Suppressor macrophage treated with lipopolysaccharide for 1 hour (primary cell): ENCODE measurements at regions not wholly inside any gene's neighbourhood (a gene's known extent, or its start where the extent isn't known, plus 50 kb on each side); places are given as distances from the start of the nearest gene placed in this dataset.

Experiments used
- DNase-seq, 3 donors: peaks; one replicate each; pipeline ENCODE4 v3.0.0-alpha.2; 2020 to 2022

- DNase-seq = no peak
Observed at GRCh38 chr9:99282406-99282805, 60.3 kb downstream of the SEC61B start.

DNA sequence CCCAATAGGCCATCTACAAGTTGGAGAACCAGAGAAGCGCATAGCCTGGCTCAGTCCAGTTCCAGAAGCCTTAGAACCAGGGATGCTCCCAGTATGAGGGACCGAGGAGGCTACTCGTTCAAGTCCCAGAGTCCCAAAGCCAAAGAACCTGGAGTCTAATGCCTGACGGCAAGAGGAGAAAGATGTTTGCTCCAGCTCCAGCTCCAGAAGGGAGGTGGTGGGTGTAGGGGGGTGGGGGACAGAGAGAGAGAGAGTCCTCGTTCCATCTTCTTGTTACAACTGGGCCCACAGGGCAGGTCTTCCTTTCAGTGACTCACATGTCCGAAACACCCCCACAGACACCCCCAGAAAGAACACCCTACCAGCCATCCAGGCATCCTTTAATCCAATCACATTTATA, 63.9 kb downstream of the SEC61B start:
- no peak for DNase-seq

DNA sequence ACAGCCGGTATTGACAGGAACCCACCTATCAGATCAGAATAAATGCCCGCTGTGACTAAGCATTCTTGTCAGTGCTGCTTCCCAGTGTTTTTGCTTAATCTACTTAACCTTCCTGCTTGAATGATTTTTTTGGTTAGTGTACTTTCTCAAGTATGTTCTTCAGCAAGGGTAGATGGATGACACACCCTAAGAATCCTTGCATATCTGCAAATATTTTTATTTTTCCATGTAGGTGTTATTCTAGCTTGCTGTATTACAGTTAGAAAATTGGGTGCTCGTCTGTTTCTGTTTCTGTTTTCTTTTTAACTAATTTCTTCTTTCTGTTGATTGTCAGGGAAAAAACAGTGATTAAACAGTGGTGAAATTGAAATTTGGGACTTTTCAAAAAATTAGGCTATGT, 64.5 kb downstream of the SEC61B start:
- peak in 2 of 3 donors; percentile 56 to 64 for DNase-seq

DNA sequence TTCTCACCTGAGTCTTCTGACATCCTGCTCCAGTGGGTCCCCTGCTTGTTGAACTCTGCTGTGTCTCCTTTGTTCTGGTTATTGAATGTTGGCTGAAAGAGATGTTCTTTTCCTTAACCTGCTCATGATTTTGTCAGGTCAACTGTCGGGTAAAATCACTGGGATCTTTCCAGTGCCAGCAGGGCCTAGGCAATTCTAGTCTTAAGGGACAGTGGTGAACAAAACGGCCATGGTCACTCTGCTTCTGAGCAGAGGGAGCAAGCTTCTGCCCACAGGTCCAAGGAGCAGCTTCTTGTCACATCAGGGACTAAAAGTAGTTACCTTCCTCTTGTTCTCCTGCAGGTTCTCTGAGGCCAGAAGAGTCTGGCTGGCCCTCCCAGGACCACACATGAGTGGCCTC, 65.6 kb downstream of the SEC61B start:
- no peak for DNase-seq

- DNase-seq = no peak
Observed at GRCh38 chr9:99288830-99289229, 66.7 kb downstream of the SEC61B start.

DNA sequence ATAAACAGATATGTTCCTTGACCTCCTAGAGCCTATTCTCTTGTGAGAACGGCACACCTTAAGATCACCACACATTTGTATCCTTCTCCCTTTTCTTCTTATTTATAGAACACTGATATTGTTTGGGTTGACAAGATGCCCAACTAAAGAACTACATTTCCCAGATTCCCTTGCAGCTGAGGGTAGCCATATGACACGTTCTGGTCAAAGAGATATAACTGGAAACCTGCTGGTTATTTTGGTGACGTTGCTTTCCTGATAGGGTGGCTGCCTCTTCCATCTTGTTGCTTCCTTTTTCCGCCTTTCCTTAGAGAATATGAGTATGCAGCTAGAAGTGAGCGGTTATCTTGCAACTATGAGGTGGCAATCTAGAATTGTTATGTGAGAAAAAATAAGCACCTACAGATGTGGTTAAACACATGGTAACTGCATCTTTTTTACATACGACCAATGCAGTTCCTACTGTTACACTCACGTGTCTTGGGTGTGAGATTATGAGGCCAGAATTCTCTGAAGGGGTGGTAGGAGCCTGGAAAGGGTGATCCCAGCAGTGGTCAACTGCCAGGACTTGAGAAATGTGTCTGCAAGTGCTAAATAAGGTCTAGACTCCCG, 72.9 kb downstream of the SEC61B start:
- DNase-seq = no peak

- DNase-seq = peak in 1 of 3 donors; percentile 29
Observed at GRCh38 chr9:99296291-99296951, 74.3 kb downstream of the SEC61B start.

DNA sequence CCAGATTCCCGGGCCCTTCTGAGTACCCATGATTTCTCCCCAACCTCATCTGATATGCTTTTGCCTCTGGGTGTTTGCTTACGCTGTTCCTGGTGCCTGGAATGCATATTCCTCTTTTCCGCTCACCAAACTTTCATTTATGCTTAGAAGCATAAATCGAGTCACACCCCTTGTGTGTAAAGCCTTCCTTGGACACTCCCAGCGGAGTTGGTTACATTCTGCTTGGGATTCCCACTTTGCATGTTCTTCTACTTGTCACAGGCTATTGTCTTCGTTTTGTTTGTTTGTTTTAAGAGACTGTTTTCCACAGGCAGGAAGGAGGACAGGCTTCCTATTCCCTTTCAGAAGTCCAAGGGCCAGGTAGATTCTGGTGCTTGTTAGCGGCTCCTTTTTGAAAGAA, 76.5 kb downstream of the SEC61B start:
- no peak for DNase-seq

DNA sequence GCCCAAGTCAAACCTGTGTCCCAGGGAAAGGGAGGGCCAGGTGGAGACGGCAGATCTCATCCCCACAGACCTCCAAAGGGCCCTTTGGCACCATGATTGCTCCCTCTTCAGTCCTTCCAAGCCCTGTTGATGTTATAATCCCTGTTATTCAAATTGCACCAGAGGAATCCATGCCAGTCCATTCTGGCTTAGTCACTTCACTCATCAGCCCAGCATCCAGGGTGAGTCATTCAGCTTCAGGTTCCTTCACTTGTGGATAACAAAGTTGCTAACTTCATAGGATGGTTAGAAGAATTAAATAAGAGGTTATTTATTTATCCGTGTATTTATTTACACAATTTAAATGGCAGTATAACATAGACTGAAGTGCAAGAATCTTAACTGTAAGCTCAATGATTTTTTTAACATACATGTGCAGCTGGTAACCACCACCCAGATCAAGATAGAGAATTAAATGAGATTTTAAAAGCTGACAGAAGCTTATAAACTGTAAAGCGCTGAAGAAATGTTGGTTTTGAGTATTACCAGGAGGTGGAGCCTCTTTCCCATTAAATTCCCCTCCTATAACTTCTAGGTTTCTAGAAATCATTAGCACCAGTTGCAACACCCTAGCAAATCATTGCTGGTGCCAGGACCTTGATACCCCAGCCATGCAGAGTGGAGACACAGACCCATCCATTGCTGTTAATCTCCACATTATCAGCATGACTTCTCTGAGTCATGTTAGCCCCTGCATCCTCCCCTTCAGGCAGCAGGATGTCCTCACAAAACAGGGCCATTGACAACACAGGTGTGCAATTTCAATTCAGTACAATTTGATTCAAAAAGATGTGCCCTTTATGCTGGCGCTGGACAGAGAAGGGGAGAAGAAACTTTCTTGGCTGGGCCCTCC, 77.4 kb downstream of the SEC61B start:
- peak; percentile 52 to 79 (median 72) for DNase-seq

- DNase-seq = no peak
Observed at GRCh38 chr9:99300103-99300439, 78.0 kb downstream of the SEC61B start.

DNA sequence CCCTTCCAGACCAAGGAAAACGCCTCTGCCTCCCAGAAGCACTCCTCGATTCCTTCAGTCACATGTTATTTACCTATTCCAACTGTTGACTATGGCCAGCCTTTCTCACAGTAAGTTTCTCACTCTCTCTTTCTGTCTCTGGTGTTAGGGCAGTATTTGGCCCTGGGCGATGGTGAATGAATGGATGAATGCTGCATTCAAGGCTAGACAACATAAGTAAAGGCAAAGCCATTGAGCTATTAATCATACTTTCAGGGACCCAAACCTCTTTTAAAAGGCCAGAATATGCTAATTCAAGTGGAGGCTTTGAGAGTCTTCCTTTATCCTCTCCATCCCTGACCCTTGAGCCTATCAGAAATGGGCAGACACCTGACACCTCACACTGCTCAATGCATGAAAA, 78.5 kb downstream of the SEC61B start:
- no peak for DNase-seq

- DNase-seq = peak; percentile 56 to 64 (median 60)
Observed at GRCh38 chr9:99303177-99303576, 81.1 kb downstream of the SEC61B start.

DNA sequence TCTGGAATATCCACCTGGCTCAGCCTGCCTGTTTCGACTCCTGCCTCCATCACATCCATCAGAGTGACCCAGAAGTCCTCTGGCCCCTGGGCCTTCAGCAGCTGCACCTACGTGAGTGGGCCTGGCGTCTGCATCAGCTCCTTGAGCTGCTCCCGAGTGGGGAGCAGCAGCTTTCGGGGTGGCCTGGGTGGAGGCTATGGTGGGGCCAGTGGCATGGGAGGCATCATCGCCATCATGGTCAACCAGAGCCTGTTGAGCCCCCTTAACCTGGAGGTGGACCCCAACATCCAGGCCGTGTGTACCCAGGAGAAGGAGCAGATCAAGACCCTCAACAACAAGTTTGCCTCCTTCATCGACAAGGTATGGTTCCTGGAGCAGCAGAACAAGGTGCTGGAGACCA, 83.0 kb downstream of the SEC61B start:
- no peak for DNase-seq

GRCh38 chr9:99305820-99306811, 84.0 kb downstream of the SEC61B start:
- DNase-seq = no peak

- DNase-seq = no peak
Observed at GRCh38 chr9:99307851-99308250, 85.8 kb downstream of the SEC61B start.

- DNase-seq = no peak
Observed at GRCh38 chr9:99309141-99309939, 87.3 kb downstream of the SEC61B start.

GRCh38 chr9:99312736-99313135, 90.7 kb downstream of the SEC61B start:
- no peak for DNase-seq

DNA sequence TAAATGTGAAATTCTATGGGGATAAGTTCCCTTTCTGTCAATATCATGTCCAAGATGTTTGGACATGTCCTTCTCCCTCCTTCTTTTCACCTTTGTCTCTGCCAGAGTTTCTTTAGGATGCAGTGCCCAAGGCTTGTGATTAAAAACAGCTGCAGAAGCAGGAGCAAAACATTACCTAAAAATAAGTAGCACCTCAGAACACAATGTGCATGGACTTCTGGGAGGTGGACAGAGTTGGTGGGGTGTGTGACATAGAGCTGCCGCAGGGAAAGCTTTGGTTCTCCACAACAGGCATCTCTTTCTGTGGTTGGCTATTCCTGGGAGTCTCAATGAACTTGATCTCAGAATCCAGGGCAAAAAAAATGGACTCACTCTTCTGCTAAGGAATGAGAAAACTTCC, 97.0 kb downstream of the SEC61B start:
- no peak for DNase-seq

- no peak for DNase-seq
Observed at GRCh38 chr9:99322299-99322698, 100.2 kb downstream of the SEC61B start.

DNA sequence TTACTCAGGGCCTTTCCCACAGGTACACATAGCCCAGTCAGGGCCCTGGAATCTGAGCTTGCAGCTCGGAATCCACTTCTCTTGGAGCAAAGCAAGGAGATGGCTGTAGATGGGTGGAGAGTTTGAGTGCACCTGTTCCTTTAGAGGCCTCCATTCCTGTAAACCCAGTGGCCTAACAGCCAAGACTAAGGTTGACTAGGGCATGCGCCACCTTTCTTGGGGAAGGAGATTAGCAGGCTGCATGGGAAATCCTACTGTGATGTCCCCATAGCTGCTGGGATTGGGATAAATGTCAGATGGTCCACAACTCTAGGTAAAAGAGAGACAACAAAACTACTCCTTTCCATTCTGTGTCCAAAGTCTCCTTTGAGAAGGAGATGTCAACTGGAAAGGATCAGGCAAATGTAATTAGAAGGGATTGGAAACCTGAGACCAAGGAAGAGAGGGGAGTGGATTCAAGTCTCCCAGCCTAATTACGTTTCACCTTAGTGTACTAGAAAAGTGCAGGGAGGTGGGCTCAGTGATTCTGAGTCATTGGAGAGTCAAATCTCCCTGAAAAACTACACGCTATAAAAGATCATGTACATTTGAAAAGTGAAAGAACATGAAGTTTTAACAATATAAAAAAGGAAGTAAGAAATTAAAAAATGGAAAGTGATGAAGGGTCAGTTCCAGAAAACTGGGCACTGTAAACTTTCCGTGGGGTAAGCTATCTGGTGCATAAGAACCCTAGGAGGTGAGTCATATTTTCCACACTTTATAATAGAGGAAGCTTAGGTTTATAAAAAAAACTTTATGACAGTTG, 104.2 kb downstream of the SEC61B start:
- peak; percentile 78 to 95 (median 88) for DNase-seq

- no peak for DNase-seq
Observed at GRCh38 chr9:99326917-99327189, 104.8 kb downstream of the SEC61B start.
